ENCODE measurements at regions not wholly inside any gene's neighbourhood (a gene's known extent, or its start where the extent isn't known, plus 50 kb on each side); places are given as distances from the start of the nearest gene placed in this dataset.

- Mint-ChIP-seq H3K4me1 (no peaks in the 10 kb centered on the region), H3K36me3 (no peaks in the 10 kb centered on the region), H3K27ac (no peak overlapping the region), H3K27me3 (ENCODE audit: low read depth) (peaks cover 62% of the 10 kb centered on the region), H3K4me3 (no peak overlapping the region), H3K9me3 (peaks cover 11% of the 10 kb centered on the region)
- no peak for DNase-seq (ENCODE audit: low spot score in 2 of 2, unreplicated experiment in 2 of 2)
- TF ChIP-seq CTCF (IDR thresholded peaks at IDR 0.05; ENCODE audit: unreplicated experiment) = no peak
These were observed 141.6 kb downstream of the DHX35 start for GRCh38 chr20:39103732-39104131.

GRCh38 chr20:39103305-39103704, 141.2 kb downstream of the DHX35 start:
- H3K9me3 Mint-ChIP-seq = peaks cover 11% of the 10 kb centered on the region
- TF ChIP-seq CTCF (IDR thresholded peaks at IDR 0.05; ENCODE audit: unreplicated experiment) = no peak
- H3K36me3 Mint-ChIP-seq = no peaks in the 10 kb centered on the region
- no peak for DNase-seq (ENCODE audit: low spot score in 2 of 2, unreplicated experiment in 2 of 2)
- peaks cover 67% of the 10 kb centered on the region for H3K27me3 Mint-ChIP-seq (ENCODE audit: low read depth)
- no peak overlapping the region for H3K27ac Mint-ChIP-seq
- no peaks in the 10 kb centered on the region for H3K4me1 Mint-ChIP-seq
- H3K4me3 Mint-ChIP-seq = no peak overlapping the region

- TF ChIP-seq CTCF (IDR thresholded peaks at IDR 0.05; ENCODE audit: unreplicated experiment) = no peak
- H3K27ac Mint-ChIP-seq = no peak overlapping the region
- H3K9me3 Mint-ChIP-seq = peaks cover 11% of the 10 kb centered on the region
- no peaks in the 10 kb centered on the region for H3K4me1 Mint-ChIP-seq
- H3K27me3 Mint-ChIP-seq (ENCODE audit: low read depth) = peaks cover 64% of the 10 kb centered on the region
- no peak for DNase-seq (ENCODE audit: low spot score in 2 of 2, unreplicated experiment in 2 of 2)
- H3K36me3 Mint-ChIP-seq = no peaks in the 10 kb centered on the region
- H3K4me3 Mint-ChIP-seq = no peak overlapping the region
These were observed 139.8 kb downstream of the DHX35 start for GRCh38 chr20:39101895-39102294.

GRCh38 chr20:39100691-39101090, 138.5 kb downstream of the DHX35 start:
- peaks cover 11% of the 10 kb centered on the region for H3K9me3 Mint-ChIP-seq
- H3K36me3 Mint-ChIP-seq = no peaks in the 10 kb centered on the region

GRCh38 chr20:39097889-39098288, 135.7 kb downstream of the DHX35 start:
- Mint-ChIP-seq H3K36me3 (no peaks in the 10 kb centered on the region), H3K27ac (no peak overlapping the region), H3K9me3 (no peaks in the 10 kb centered on the region), H3K4me3 (no peak overlapping the region), H3K27me3 (ENCODE audit: low read depth) (peaks cover 50% of the 10 kb centered on the region), H3K4me1 (no peaks in the 10 kb centered on the region)
- no peak for DNase-seq (ENCODE audit: low spot score in 2 of 2, unreplicated experiment in 2 of 2)
- no peak for TF ChIP-seq CTCF (IDR thresholded peaks at IDR 0.05; ENCODE audit: unreplicated experiment)

More at GRCh38 chr20:39100691-39101090, 138.5 kb downstream of the DHX35 start:
- no peak for TF ChIP-seq CTCF (IDR thresholded peaks at IDR 0.05; ENCODE audit: unreplicated experiment)
- Mint-ChIP-seq H3K4me1 (no peaks in the 10 kb centered on the region), H3K27me3 (ENCODE audit: low read depth) (peaks cover 57% of the 10 kb centered on the region), H3K27ac (no peak overlapping the region), H3K4me3 (no peak overlapping the region)
- no peak for DNase-seq (ENCODE audit: low spot score in 2 of 2, unreplicated experiment in 2 of 2)

- no peaks in the 10 kb centered on the region for H3K36me3 Mint-ChIP-seq
- TF ChIP-seq CTCF (IDR thresholded peaks at IDR 0.05; ENCODE audit: unreplicated experiment) = no peak
- no peaks in the 10 kb centered on the region for H3K4me1 Mint-ChIP-seq
- no peak overlapping the region for H3K27ac Mint-ChIP-seq
- DNase-seq (ENCODE audit: low spot score in 2 of 2, unreplicated experiment in 2 of 2) = no peak
- H3K9me3 Mint-ChIP-seq = no peaks in the 10 kb centered on the region
- peaks cover 49% of the 10 kb centered on the region for H3K27me3 Mint-ChIP-seq (ENCODE audit: low read depth)
- H3K4me3 Mint-ChIP-seq = no peak overlapping the region
These were observed 133.7 kb downstream of the DHX35 start for GRCh38 chr20:39095870-39096269.

Data from mesothelial cell of epicardium (in vitro differentiated cells).